Ishikawa (cell line): ENCODE measurements at regions not wholly inside any gene's neighbourhood (a gene's known extent, or its start where the extent isn't known, plus 50 kb on each side); places are given as distances from the start of the nearest gene placed in this dataset.

Experiments
- CEBPB ChIP-seq: IDR thresholded peaks from 2 replicates; pipeline ENCODE4 v1.6.1; 2012
- EGR1 ChIP-seq: IDR thresholded peaks from 2 replicates; pipeline ENCODE4 v1.6.1; 2012
- YY1 ChIP-seq: IDR thresholded peaks from 2 replicates; pipeline ENCODE4 v1.6.1; 2012; ENCODE audit warnings: low read depth

DNA sequence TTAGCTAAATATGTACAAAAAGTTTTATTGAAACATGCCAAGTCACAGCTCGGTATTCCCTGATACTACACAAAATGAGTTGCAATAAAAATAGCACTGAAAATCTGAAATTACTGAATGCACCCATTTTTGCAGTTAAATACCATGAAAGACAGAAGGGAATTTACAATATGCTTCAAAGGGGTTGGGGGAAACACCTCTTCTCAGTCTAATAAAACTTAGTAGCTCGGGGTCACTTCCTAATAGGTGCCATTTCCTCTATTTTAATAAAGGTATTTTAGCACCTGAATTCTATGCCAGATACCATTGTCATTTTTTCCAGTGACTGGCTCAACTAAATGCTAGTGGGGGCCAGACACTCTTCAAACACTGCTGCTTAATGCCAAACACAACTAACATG lies 204.1 kb upstream of the MEF2C start:
- TF ChIP-seq EGR1 (no peak), CEBPB (no peak), YY1 (no peak)
